Smooth muscle cell (in vitro differentiated cells): ENCODE measurements at regions not wholly inside any gene's neighbourhood (a gene's known extent, or its start where the extent isn't known, plus 50 kb on each side); places are given as distances from the start of the nearest gene placed in this dataset.

Experiments used
- DNase-seq: peaks from one replicate; lab custom pipeline; 2025; ENCODE audit not compliant: unreplicated experiment; lab: John Stamatoyannopoulos, UW
- H2AFZ ChIP-seq: fragments of 200-600 bp; sonication (generic); 2 replicates; pipeline ENCODE4 v1.6.0; 2016; ENCODE audit warnings: antibody characterized with exemption, low read depth, mild to moderate bottlenecking
- H3F3A ChIP-seq: fragments of 200-600 bp; sonication (generic); 2 replicates; pipeline ENCODE4 v1.6.0; 2017; ENCODE audit warnings: antibody characterized with exemption, low read depth
- H3K27ac ChIP-seq: fragments of 200-600 bp; sonication (generic); 2 replicates; pipeline ENCODE4 v1.5.1; 2016; ENCODE audit warnings: low read depth, mild to moderate bottlenecking
- H3K27me3 ChIP-seq: fragments of 200-600 bp; sonication (generic); 2 replicates; pipeline ENCODE4 v1.6.1; 2016; ENCODE audit warnings: low read depth, mild to moderate bottlenecking
- H3K36me3 ChIP-seq: fragments of 200-600 bp; sonication (generic); 2 replicates; pipeline ENCODE4 v1.5.1; 2016; ENCODE audit warnings: low read depth
- H3K4me1 ChIP-seq: fragments of 200-600 bp; sonication (generic); 2 replicates; pipeline ENCODE4 v1.5.1; 2016; ENCODE audit warnings: low read depth
- H3K4me2 ChIP-seq: fragments of 200-600 bp; sonication (generic); 2 replicates; pipeline ENCODE4 v1.6.0; 2016; ENCODE audit warnings: mild to moderate bottlenecking
- H3K4me3 ChIP-seq: fragments of 200-600 bp; sonication (generic); 2 replicates; pipeline ENCODE4 v1.5.1; 2016; ENCODE audit warnings: mild to moderate bottlenecking
- H3K79me2 ChIP-seq: fragments of 200-600 bp; sonication (generic); 2 replicates; pipeline ENCODE4 v1.6.0; 2016; ENCODE audit warnings: low read depth, mild to moderate bottlenecking
- H3K9ac ChIP-seq: fragments of 200-600 bp; sonication (generic); 2 replicates; pipeline ENCODE4 v1.6.0; 2016; ENCODE audit warnings: low read depth
- H3K9me3 ChIP-seq: fragments of 200-600 bp; sonication (generic); replicated peaks from 2 replicates; pipeline ENCODE4 v1.5.1; 2016; ENCODE audit warnings: low read depth
- H4K20me1 ChIP-seq: fragments of 200-600 bp; sonication (generic); 2 replicates; pipeline ENCODE4 v1.6.0; 2016; ENCODE audit warnings: low read depth
- CTCF ChIP-seq: fragments of 200-600 bp; sonication (generic); IDR thresholded peaks from 2 replicates; pipeline ENCODE4 v1.5.1; 2017; ENCODE audit warnings: borderline replicate concordance, mild to moderate bottlenecking, antibody characterized with exemption; ENCODE audit not compliant: insufficient read depth, poor library complexity, severe bottlenecking
- WGBS: methylation state at CpG from one replicate; pipeline ENCODE4 v1.1.7; 2016; ENCODE audit warnings: low lambda C conversion rate; 5-methylcytosine and 5-hydroxymethylcytosine counted together

- Histone ChIP-seq H2AFZ (no peak overlapping the region), H3K27me3 (no peaks in the 10 kb centered on the region), H3K4me3 (no peak overlapping the region), H3K79me2 (no peaks in the 10 kb centered on the region), H3K4me1 (peaks cover 31% of the 10 kb centered on the region), H4K20me1 (no peaks in the 10 kb centered on the region), H3F3A (no peaks in the 10 kb centered on the region), H3K36me3 (no peaks in the 10 kb centered on the region), H3K4me2 (no peak overlapping the region), H3K27ac (no peak overlapping the region), H3K9me3 (no peaks in the 10 kb centered on the region), H3K9ac (no peak overlapping the region)
- no peak for TF ChIP-seq CTCF
- DNase-seq, result no peak
- 89% methylated on average over 5 of the region's 5 CpGs for WGBS
Observed at GRCh38 chr5:56605231-56605630, 210.1 kb upstream of the MAP3K1 start.

GRCh38 chr5:56601641-56602071, 213.7 kb upstream of the MAP3K1 start:
- Histone ChIP-seq H3K9ac (no peak overlapping the region), H3K9me3 (no peaks in the 10 kb centered on the region), H3F3A (no peaks in the 10 kb centered on the region), H4K20me1 (no peaks in the 10 kb centered on the region), H3K27ac (no peak overlapping the region), H3K36me3 (no peaks in the 10 kb centered on the region), H3K4me1 (peaks cover 24% of the 10 kb centered on the region), H2AFZ (no peak overlapping the region), H3K79me2 (no peaks in the 10 kb centered on the region), H3K27me3 (no peaks in the 10 kb centered on the region), H3K4me3 (no peak overlapping the region), H3K4me2 (no peak overlapping the region)
- WGBS, result 51% methylated on average over 3 of the region's 3 CpGs
- DNase-seq, result no peak
- TF ChIP-seq CTCF, result no peak

GRCh38 chr5:56598941-56599340, 216.4 kb upstream of the MAP3K1 start:
- H3K4me3 ChIP-seq, result no peak overlapping the region
- no peaks in the 10 kb centered on the region for H3K27me3 ChIP-seq
- H3K27ac ChIP-seq, result no peak overlapping the region
- H3K9me3 ChIP-seq, result no peaks in the 10 kb centered on the region
- no peak for TF ChIP-seq CTCF
- no peaks in the 10 kb centered on the region for H3K36me3 ChIP-seq
- H3F3A ChIP-seq, result no peaks in the 10 kb centered on the region
- H2AFZ ChIP-seq, result no peak overlapping the region
- no peak overlapping the region for H3K9ac ChIP-seq
- no peak overlapping the region for H3K4me2 ChIP-seq
- H3K4me1 ChIP-seq, result peaks cover 24% of the 10 kb centered on the region
- H3K79me2 ChIP-seq, result no peaks in the 10 kb centered on the region
- no peak for DNase-seq
- no peaks in the 10 kb centered on the region for H4K20me1 ChIP-seq

GRCh38 chr5:56596155-56596554, 219.2 kb upstream of the MAP3K1 start:
- Histone ChIP-seq H2AFZ (no peak overlapping the region), H3K4me3 (no peak overlapping the region), H3K9me3 (no peaks in the 10 kb centered on the region), H3K4me1 (peaks cover 11% of the 10 kb centered on the region), H3K9ac (no peak overlapping the region), H3K36me3 (no peaks in the 10 kb centered on the region), H3K79me2 (no peaks in the 10 kb centered on the region), H3K27ac (no peak overlapping the region), H4K20me1 (no peaks in the 10 kb centered on the region), H3F3A (no peaks in the 10 kb centered on the region), H3K27me3 (no peaks in the 10 kb centered on the region), H3K4me2 (no peak overlapping the region)
- no peak for TF ChIP-seq CTCF
- no peak for DNase-seq
- WGBS, result 86% methylated on average over 4 of the region's 4 CpGs
